ENCODE measurements at regions not wholly inside any gene's neighbourhood (a gene's known extent, or its start where the extent isn't known, plus 50 kb on each side); places are given as distances from the start of the nearest gene placed in this dataset.

DNA sequence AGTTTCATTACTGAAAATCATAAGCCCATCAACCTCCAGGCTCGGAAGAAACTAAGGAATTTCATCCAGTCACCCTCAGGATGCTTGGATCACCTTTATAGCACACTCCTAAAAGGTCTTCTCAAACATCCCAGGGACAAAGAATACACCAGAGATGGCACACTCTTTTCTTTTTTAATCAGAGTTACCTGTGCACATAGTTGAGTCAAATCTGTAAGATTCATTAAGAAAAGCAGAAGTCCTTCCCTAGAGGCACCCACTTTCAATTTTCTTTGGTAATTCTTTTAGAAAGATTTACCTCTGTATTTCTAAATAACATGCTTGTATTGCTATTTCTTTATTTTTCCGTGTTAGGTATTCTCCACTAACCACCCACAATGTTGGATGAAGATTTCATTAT lies 50.6 kb upstream of the IL6 start:
- intact Hi-C loops (cut with DNase I), result no loop called here
- no peak for DNase-seq (ENCODE audit: low spot score)

DNA sequence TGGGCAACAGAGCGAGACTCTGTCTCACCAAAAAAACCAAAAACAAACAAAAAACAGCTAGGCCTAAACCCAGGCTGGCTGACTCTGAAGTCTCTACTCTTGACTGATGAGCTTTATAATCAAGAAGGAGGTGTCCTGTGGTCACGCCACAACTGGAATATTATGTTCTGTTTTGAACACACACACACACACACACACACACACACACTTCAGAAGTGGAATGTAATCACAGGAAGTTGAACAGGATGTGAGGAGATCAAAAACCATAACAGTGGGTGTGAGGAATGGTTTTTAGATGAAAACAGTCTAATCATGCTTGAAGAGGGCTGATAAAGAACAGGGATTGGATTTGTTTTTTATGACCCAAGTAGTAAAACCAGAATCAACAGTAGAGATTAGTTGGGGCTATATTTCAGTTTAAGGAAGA lies 51.1 kb upstream of the IL6 start:
- intact Hi-C loops (cut with DNase I), result no loop called here
- DNase-seq (ENCODE audit: low spot score), result no peak

DNA sequence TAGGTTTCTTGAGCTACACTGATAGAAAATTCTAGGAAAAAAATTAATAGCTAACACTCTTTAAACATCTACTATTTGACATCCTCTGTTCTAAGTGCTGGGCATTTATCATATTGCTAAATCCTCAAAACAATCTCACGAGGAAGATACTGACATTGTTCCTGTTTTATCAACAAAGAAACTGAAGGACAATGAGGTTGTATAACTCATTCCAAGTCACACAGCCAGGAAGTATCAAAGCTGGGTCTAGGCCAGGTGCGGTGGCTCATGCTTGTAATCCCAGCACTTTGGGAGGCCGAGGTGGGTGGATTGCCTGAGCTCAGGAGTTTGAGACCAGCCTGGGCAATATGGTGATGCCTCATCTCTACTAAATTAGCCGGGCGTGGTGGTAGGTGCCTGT lies 51.6 kb upstream of the IL6 start:
- no peak for DNase-seq (ENCODE audit: low spot score)
- intact Hi-C loops (cut with DNase I), result no loop called here

DNA sequence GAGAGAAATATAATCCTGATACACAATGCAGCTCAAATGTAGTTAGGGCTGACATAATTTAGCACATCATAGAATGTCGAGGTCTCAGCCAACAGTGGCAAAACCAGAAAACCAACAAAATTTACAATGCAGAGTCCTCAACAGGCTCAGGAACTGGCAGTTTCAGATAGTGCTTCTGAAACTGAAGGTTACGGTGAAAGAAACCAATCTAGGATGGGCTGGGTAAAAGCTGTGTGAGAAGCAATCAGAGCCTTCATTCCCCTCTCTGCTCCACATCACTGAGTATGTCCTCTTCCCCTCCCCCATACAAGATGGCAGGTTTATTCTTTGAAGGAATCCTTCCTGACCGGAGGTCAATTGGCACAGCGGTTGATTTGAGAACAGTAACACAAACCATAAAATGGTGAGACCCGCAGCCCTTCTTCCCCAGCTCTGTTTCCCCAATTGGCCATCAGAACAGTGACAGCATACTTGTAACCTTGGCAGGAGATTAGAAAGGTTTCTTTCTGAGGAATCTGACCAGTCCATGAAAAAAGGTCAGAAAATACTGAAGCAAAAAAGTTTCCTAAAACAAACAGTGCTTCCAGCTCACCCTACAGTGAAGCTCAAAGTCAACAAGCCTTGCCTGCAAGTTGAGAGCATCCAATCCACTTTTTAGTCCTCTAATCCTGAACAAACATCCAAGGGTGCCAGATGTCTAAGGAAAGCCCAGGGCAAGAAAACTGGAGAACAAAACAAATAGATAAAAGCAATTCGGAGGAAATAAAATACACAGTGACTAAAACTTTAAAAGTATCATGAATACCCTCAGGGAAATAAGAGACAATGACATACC lies 53.9 kb upstream of the IL6 start:
- no peak for DNase-seq (ENCODE audit: low spot score)
- intact Hi-C loops (cut with DNase I), result no loop called here

DNA sequence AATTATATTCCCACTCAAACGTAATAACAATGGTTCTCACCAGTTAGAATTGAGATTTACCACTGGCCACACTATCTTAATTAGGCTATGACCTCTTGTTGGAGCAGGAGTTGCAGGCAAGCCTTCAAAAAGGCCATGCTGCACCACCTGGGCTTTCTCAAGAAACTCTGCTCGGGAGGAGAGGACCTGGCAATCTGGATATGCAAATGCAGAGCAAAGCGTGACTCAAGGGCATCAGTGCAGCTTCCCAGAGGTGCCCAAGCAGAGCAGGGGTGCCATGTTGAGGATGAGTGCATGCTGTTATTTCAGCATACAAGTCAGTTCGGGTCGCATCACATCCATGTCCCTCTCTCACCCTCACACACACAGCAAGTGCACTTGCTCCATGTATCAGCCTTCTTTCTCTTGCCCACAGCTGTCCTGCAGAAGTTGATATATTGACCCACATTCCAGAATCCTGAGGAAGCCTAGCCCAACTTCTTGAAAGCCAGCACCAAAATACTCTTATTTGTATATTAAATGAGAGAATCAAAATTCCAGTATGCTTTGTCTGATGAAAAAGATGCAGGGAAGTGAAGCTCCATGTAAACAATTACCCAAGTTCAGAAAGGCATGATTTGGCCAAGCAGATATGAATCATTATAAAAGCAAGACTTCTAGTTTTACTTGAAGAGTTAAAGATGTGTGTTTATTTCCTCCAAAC lies 55.7 kb upstream of the IL6 start:
- no peak for DNase-seq (ENCODE audit: low spot score)
- intact Hi-C loops (cut with DNase I), result no loop called here

DNA sequence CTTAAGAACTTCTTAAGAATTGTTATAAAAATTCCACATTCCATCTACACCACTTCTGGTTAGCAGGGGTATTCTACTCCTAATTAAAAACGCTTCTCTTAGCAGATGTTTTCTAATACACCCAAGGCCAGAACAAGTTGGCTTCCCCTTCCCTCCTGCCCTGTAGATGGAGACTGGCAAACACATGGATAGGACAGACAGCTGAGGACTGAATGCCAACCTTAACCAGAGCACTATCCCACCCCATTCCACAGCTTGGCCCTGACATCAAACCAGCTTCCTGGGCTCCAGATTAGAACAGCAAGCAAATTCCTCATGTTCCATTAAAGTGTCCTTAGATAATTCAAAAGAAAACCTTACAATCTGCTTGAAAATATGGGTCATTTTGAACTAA lies 56.6 kb upstream of the IL6 start:
- intact Hi-C loops (cut with DNase I), result no loop called here
- DNase-seq (ENCODE audit: low spot score), result no peak

DNA sequence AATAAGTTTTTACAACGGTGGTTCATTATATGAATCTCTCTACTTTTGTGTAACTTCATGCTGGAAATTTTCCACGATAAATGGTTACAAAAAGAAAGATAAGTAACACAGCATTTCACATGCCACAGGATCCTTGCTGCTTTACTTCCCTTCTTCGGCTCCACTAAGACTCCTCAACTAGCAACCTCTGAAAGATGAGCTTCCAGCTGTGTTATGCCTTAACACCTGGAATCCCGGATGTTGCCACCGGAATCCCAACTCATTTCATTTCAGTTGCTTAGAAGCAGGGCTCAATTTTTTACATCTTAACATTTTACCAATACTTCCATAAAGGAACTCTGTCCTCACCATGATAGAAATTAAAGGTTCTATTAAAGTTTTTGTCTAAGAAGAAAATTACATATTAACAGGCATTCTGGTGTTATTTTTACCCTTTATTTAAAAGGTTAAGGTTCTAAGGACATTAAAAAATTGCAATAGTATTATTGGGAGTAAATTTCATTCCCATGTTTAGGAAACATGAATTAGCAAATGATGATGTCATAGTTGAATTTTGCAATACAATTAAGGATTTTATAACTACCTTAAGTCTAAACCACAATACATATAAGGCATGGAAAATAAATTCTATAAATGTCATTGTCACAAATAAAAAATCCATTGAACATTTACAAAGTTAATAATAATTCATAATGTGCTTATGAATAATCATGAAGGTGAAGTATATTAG lies 57.1 kb upstream of the IL6 start:
- DNase-seq (ENCODE audit: low spot score), result no peak
- intact Hi-C loops (cut with DNase I), result no loop called here

DNA sequence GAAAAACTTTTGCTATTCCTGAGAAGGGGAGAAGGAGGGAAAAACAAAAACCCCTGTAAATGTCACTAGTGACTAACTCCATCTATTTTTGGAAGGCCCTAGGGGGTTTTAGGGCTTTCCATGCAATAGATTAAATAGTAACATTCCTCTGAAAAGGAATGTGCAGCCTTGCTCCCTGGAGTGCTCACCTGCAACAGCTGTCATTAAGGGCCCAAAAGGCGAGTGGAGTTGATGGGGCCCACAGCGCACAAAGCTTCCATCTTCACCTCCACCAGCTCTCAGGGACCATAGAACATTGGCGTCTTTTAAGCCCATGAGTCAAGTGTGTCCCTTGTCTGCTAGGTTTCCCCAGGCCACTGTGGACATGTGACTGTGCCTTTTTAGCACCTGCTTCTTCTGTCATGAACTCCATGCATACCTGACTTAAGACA lies 58.0 kb upstream of the IL6 start:
- intact Hi-C loops (cut with DNase I), result no loop called here

DNA sequence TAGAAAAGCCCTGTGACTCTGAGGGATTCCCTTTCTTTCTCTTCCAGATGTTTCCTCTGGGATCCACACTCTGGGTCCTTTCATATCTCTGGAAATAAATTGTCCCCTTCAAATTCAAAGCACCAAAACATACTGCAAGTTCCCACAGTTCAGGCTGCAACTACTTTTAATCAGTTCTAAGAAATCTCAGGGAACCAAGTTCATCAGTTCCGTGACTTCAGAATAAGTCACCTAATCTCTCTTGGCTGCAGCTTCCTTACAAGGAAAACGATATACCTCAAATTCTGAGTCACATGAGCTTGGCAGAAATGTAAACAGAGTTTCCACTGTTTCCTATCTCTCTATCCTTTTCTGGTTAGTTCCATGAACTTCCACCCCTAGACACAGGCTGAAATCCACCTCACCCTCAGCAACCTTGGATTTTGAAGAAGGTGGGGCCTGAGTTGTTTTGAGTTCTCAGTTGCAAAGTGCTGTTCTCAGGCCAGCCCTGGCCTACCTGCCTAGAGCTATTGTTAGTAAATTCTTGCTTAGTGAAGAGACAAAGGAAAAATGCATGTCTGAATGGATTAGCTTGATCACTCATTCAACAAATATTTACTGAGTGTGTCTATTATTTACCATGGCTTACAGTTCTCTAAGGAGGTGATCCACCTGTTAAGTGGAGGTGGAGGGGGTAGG lies 59.3 kb upstream of the IL6 start:
- DNase-seq (ENCODE audit: low spot score), result no peak
- intact Hi-C loops (cut with DNase I), result no loop called here

More for the DNA sequence above, 58.0 kb upstream of the IL6 start:
- DNase-seq (ENCODE audit: low spot score), result no peak

DNA sequence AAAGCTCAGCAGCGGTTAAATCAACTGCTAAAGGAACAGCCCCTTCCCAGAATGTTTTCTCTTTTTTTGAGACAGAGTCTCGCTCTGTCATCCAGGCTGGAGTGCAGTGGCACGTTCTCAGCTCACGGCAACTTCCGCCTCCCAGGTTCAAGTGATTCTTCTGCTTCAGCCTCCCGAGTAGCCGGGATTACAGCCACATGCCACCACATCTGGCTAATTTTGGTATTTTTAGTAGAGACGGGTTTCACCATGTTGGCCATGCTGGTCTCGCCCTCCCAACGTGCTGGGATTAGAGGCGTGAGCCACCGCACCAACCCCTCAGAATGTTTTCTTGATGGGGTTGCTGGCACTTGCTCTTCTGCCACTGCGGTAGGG lies 59.8 kb upstream of the IL6 start:
- intact Hi-C loops (cut with DNase I), result no loop called here
- no peak for DNase-seq (ENCODE audit: low spot score)

DNA sequence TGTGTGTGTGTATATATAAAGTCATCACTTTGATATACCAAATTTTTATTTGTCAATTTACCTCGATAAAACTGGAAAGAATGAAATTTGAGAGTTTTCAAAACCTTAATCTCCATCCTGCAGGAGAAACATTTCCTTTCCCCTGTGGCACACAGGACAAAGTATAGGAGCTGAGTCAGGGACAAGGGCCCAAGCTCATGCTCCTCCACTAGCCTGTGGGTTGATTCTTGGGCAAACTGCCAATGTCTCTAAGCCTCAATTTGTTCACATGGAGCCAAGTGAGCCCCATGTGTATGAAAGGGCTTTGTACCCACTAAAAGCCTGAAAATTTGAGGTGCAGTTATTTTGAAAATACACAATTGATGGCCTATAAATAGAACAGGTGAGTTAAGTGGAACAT lies 60.3 kb upstream of the IL6 start:
- DNase-seq (ENCODE audit: low spot score), result no peak
- intact Hi-C loops (cut with DNase I), result no loop called here

DNA sequence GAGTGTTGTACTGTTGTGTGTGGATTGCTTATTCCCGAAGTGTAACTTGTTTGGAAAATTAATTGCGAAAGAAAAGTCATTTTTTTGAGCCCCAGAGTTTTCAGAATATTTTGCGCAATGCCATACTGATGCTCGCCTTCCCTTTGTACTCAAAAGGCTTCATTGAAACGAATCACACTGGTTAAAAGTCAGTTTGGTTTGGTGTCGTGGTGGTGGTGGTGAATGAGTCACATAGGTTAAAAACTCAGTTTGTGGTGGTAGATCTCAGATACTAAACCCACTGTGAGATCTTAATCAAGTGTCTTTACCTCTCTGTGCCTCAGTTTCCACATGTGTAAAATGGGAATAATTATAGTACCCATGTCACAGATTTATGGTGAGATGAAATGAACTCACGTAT lies 61.1 kb upstream of the IL6 start:
- no peak for DNase-seq (ENCODE audit: low spot score)
- intact Hi-C loops (cut with DNase I), result no loop called here

DNA sequence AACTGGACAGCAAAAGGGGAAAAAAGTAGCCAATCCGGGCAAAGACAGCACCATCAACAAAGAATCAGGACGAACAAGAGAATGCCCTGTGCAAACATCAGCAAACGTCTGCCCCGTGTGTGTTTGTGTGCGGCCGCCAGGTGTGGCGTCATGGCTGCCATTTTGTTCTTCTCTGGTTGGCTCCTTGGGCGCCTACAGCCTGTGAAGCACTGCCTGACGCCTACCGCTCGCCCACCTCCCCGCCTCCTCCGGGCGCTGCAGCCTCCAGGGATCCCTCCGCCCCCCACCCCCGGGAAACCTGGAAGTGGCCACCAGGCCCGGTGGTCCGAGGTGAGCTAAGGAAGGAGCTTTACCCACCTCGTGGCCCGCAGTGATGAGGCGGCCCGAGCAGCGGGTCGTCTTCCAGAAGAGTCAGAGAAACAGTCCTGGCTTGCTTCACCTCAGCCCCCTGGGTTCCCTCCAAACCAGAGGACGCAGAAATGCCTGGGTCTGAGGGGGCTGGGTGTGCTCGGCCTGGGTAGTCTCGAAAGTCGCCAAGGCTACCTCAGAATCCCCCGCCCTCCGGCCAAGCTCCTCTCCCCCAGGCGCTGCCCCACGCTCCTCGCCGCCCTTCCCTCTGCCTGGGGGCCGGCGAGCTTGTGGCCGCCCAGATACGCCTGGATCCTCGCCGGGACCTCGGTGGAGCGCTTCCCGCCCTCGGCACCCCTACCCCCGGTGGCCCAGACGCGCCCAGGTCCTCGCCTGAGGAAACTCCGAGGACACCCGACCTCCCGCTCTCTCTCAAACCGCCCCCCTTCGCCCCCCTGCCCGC lies 61.8 kb upstream of the IL6 start:
- DNase-seq (ENCODE audit: low spot score), result no peak
- intact Hi-C loops (cut with DNase I), result no loop called here

DNA sequence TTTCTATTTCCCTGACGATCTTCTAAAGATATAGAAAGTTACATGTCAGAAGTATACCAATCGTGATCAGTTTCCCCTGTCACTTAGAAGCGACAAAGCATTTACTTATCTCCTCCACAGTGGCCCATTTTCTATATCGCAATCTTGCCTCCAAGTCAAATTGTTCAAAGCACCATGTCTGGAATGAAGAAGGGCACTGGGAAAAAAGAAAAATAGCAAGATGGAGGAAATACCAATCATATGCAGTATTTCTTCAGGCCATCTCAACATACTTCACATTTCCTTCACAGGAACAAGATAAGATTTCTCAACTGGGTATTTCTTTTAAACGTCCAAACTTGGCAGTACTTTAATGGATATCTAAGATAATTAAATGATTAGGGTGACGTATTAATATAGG lies 63.3 kb upstream of the IL6 start:
- DNase-seq (ENCODE audit: low spot score), result no peak
- intact Hi-C loops (cut with DNase I), result no loop called here

DNA sequence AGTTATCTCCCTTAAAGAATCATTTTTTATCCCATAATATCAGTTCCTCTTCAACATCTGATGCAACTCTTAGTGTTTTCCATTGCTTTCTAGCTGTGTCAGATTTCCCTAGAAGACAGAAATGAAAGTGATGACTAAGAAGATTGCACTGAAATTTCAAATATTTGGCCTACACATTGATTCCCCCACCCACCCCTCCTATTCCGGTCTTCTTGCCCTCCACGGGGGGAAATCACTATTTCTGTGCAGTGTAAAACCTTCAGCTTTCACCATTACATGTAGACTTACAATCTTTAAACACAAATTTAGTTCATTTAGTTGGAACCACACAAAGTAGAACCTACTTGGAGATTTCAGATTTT lies 63.7 kb upstream of the IL6 start:
- no peak for DNase-seq (ENCODE audit: low spot score)
- intact Hi-C loops (cut with DNase I), result no loop called here

DNA sequence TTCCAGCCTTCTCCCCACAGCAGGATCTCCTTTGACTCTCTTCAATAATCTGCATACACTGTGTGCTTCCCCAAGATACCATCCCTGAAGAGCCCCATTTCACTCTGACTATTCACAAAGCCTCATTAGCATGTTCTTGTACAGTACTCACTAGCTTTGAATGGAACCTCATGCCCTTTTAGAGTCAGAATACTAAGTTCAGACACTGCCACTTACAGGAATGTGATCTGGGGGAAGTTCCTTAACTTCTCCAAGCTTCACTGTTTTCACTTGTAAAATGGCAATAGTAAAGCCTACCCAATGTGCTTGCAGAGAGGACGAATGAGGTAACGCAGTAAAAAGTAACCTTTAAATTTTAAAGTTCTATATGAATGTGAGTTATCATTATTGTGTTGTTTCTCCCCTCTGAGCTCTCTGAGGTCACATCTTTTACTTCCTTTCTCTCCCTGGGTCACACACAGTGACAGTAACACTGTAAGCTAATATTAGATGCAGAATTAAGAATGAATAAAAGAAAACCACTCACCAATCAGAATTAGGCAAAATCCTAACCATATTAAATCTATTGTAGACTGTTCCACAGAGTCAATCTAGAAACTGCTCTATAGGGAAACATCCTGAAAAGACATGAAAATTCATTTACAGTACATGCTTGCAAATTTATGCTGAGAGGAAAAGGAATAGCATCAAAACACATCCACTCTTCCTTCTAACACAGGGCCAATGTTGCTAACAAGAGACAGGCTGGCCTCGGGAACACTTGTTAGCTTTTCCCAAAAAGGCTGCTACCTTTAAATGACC lies 64.2 kb upstream of the IL6 start:
- DNase-seq (ENCODE audit: low spot score), result no peak
- intact Hi-C loops (cut with DNase I), result no loop called here

DNA sequence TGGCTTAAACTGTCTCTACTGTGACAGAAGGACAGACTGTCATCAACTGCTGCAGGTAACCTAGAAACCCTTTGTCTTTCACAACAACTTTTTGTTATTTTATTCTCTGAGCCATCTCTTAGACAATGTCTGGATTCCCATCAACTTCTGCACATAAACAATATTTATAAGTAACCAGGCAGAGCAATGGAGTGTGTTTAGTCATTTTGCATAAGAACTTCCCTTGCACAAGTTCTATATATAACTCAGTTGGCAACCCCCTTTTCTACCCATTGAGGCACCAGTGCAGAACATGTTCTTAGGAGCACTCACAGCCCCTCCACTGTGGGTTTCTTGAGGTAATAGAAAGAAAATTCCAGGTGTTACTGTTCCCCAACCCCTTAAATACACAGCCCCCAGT lies 65.0 kb upstream of the IL6 start:
- intact Hi-C loops (cut with DNase I), result no loop called here
- no peak for DNase-seq (ENCODE audit: low spot score)

DNA sequence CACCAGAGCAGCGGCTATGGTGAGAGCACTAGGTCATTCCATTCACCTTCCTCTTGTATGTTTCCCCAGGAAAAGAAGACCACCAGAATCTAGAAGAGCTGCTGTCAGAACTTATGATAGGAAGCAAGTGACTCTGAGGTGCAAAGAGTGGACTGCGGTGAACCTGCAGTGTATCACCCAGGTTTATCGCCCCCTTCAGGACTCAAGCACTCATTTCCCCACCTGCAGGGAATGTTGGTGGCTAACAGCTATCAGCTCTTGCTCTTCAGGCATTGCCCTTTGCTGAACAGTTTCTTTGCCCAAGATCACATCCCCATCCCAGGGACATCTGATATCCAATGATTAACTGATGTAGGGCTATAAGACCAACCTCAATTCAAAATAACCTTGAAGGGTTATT lies 66.3 kb upstream of the IL6 start:
- intact Hi-C loops (cut with DNase I), result no loop called here
- DNase-seq (ENCODE audit: low spot score), result no peak
